ENCODE measurements at regions not wholly inside any gene's neighbourhood (a gene's known extent, or its start where the extent isn't known, plus 50 kb on each side); places are given as distances from the start of the nearest gene placed in this dataset.
A peak's percentile ranks its signal among the peaks of the same experiment; 100 is the strongest.
"Not testable (repeated sequence)": the region's sequence is repeated elsewhere in the genome, so short reads cannot be mapped to it uniquely, and the experiment has no call there.

DNA sequence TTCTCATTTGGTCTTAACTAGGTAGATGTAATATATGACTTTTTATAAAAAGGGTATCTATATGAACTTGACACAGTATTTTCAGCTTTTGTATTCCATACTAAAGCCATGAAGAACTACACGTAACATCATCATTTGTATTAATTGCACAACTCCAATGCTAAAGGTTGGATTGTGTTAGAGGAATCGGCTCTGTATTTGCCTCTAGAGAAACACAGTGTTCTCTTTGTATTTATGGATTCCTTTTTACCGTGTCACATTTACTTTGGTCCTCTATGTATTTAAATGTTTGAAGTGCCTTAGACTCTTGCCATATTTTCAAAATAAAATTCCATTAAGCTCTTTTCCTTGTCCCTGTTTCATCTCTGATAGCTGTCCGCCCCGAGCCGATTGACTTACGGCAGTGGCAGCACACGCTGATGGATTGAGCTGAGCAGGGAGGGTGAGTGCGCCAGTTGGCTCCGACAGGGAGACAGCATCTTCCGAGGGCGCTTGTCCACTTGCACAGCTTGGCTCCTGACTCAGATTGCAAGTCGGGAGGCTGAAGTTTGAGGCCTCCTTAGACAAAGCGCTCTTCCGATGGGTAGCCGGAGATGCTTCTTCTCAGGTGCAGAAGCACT is 95.6 kb upstream of the DMRT1 start:
- DNase-seq (ENCODE audit: low read depth), result no peak

DNA sequence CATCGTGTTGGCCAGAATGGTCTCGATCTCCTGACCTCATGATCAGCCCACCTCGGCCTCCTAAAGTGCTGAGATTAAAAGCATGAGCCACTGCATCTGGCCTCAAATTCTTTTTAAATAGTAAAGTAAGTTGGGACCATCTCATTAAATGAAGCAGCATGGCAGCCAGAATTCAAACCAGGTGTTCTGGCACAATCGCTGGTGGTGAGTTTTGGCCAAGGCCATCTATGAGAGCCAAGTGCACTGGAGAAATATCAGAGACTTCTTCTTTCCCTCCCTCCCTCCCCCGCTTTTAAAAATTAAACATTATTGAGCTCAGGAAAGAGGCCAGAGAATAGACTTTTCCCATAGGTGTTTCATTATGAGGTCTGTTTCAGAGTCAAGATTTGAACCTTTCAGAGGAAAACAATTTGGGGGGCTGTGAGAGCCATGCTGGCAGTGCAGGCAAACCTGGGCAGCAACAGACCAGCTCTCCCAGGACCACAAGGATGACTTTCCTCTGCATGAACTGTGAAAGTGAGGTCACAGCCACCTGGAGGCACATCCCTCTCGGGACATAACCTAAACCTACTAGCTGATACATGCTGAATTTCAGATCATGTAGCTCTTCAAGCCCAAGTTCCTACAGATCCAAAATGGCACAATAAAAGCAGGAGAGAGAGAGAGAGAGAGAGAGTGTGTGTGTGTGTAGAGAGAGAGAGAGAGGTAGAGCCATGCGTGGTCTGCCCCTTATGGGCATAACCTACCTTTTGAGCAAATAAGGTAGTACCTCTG is 94.6 kb upstream of the DMRT1 start:
- no peak for DNase-seq (ENCODE audit: low read depth)

DNA sequence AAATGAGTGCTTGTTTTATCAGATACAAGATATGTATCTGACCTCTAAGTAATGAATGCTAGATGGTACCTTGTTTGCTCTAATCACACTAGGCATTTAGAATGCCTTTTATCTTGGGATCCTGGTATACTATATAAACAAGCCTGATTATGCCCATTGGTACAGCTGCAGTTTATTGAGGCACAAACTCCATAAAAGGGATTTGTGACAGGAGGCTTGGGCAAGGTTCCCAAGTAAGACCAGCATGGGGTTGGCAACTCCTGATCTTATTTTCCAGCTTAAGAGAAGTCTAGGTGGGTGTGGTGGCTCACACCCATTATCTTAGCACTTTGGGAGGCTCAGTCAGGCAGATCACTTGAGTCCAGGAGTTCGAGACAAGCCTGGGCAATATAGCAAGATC is 93.9 kb upstream of the DMRT1 start:
- no peak for DNase-seq (ENCODE audit: low read depth)

DNA sequence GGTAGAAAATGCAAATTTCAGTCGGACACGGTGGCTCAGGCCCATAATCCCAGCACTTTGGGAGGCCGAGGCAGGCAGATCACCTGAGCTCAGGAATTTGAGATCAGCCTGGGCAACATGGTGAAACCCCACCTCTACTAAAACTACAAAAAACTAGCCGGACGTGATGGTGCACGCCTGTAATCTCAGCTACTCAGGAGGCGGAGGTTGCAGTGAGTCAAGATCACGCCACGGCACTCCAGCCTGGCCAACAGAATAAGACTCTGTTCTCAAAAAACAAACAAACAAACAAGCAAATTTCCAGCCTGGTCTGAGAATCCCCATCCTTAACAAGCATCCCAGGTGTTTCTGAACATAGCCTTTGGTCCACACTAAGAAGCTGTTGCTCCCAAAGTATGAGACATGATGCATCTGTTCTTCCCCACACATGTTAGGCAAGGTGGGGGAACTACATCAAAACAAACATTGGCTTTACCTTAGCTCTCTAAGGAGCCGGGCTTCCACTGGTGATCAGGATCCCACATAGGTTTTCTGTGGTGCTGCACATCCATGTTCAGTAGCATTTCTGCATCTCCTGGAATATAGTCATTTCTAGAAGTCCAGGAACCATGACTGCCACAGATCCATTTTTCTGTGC is 92.5 kb upstream of the DMRT1 start:
- DNase-seq (ENCODE audit: low read depth), result no peak

DNA sequence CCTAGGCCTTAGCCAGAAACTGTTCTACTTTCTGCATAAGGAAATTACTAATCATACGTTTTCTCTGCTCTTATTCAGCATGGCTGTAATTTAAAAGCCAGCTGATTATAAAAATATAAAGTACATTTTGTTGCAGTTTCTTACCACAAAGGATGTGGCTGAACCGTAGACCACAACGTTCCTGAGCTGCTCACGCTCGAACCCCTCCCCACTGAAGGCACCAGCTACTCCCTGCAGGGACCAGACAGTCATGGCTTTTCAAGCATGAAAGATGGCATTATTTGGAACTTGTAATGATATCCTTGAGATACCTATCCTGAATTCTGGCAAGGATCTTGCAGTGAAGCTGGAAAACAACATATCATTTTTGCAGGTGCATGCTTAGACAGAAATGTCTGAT is 91.8 kb upstream of the DMRT1 start:
- DNase-seq (ENCODE audit: low read depth), result peak; percentile 31

DNA sequence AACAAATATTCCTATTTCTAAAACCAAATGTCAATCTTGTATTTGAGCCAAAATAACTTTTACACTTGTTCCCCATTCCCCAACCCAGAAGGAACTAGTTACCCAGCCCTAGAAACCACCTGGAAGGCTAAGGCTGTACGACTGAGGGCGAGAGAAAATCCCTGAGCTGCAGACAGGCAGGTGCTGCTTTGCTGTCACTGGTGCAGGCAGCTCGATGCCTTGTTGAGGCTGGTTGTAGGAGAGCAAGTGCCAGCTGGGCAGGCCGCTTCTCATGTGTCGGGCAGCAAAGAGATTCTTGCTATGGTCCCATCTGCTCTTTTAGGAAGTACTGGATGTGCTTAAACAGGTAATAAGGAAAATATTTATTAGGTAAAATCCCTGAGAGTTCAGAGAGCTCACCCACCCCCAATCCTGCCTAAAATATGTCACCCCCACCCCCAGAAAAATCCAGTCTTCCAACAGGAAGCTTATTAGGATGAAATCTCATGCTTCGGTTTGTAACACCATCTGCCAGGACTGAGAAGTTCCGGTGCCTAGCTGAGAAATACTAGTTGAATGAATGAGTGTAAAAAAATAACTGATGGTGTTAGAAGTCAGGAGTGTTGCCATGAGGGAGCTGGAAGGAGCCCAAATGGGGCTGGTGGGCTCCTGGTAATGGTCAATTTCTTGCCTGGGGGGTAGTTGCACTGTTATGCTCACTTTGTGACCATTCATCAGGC is 91.1 kb upstream of the DMRT1 start:
- DNase-seq (ENCODE audit: low read depth), result no peak

DNA sequence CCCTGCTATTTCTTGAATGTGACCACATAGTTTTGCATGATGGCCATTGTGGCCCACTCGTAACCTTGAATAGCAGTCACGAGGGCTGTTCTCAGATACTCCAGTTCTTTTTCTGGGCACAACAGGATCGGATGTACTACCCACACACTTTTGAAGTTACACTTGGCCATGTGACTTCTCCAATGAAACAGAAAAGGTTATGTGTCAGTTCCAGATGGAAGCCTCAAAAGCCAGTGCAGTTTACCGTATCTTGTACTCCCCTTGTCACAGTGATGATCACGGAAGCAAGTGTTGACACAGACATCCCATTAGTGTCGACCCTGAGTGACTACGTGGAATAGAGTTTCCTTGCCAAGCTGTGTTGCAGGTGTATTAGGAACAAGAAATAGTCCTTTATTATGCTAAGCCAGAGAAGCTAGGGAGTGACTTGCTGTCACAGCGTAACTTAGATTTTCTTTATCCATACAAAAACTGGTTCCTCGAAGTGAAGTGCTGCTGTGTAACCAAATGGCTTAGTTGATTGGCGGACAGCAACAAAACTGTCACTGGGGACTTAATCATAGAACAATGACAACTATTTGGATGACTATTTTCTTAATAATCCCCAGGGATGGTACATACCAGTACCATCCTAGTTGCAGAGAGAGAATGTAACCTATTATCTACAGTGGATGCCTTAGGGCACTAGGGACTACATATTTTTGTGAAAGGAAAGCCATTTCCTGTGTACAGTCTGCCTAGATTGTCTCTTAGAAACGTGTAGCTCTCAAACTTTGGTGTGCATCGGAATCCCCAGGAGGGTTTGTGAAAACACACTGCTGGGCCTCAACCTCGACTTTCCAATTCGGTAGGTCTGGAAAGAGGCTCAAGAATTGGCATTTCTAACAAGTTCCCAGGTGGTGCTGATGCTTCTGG is 90.1 kb upstream of the DMRT1 start:
- peak; percentile 36 for DNase-seq (ENCODE audit: low read depth)

DNA sequence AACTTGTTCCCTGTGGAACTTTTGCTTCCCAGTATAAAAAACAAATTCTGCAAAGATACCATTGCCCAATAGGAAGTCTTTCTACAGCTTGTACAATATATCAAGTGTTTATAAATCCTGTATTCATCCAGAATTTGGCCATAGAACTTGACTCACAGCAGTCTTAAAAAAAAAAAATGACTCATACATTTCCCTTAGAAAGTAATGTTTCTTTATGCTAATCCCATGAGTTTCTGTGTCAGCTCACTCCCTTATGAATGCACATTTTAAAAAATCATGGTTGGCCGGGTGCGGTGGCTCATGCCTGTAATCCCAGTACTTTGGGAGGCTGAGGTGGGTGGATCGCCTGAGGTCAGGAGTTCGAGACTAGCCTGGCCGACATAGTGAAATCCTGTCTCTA is 89.3 kb upstream of the DMRT1 start:
- peak; percentile 80 for DNase-seq (ENCODE audit: low read depth)

DNA sequence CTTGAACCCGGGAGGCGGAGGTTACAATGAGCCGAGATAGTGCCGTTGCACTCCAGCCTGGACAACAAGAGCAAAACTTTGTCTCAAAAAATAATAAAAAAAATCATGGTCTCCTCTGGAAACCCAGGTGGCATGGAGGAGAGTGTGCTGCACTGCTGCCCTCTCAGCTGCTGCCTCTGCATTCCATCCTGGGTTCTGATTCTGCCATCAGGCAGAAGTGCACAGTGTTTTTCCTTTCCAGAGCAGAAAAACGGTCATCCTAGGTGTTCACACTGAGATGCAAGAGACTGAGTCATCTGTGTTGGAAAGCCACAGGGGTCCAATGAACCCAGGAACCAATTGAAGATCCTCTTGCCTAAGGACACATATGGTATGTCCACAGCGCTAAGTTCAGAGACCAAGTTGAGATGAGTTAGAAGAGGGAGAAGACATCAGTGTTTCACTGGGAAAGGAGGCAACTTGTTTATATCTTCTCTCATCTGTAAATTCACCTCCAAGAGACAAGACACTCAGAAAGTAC is 88.8 kb upstream of the DMRT1 start:
- peak; percentile 34 for DNase-seq (ENCODE audit: low read depth)

DNA sequence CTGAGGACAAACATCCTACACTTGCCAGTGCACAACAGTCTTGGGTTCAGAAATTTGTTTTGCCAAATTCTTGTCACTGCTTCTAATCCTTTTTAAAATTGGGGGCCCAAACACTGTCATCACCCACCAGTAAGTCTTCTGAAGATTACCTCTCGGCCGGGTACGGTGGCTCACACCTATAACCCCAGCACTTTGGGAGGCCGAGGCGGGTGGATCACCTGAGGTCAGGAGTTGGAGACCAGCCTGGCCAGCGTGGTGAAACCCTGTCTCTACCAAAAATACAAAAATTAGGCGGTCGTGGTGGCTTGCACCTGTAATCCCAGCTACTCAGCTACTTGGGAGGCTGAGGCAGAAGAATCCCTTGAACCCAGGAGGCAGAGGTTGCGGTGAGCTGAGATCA is 87.8 kb upstream of the DMRT1 start:
- not testable (repeated sequence) for DNase-seq (ENCODE audit: low read depth)

DNA sequence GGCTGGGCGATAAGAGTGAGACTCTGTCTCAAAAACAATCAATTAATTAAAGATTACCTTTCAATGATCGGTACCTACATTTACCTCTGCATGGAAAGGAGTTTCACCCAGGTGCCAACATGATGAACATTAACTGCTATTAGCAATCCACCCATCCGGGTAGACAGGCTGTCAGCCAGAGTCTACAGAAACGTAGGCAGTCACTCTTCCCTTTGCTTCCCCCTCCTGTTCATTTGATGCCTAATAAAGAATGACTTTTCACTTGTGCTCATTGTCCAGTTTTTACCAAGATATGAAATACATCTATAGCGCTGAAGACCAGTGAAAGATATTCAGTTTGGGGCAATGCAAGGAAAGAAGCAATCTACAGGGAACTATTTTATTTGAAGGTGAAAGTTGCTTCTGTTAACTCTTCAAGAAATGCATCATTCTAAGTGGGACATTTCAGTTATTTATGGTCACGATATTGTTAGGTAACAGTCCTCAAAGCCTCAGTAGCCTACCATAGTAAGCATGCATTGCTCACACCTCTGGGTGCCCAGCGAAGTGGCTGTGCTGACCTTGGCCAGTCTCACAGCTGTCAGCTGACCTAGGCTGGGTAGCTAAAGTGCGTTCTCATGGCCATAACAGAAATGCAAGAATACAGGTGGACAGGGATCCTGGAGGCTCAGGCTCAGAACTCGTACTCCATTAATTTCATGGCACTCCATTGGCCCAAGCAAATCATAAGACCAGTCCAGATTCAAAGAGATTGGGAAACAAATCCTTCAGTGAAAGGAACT is 87.2 kb upstream of the DMRT1 start:
- DNase-seq (ENCODE audit: low read depth), result no peak

DNA sequence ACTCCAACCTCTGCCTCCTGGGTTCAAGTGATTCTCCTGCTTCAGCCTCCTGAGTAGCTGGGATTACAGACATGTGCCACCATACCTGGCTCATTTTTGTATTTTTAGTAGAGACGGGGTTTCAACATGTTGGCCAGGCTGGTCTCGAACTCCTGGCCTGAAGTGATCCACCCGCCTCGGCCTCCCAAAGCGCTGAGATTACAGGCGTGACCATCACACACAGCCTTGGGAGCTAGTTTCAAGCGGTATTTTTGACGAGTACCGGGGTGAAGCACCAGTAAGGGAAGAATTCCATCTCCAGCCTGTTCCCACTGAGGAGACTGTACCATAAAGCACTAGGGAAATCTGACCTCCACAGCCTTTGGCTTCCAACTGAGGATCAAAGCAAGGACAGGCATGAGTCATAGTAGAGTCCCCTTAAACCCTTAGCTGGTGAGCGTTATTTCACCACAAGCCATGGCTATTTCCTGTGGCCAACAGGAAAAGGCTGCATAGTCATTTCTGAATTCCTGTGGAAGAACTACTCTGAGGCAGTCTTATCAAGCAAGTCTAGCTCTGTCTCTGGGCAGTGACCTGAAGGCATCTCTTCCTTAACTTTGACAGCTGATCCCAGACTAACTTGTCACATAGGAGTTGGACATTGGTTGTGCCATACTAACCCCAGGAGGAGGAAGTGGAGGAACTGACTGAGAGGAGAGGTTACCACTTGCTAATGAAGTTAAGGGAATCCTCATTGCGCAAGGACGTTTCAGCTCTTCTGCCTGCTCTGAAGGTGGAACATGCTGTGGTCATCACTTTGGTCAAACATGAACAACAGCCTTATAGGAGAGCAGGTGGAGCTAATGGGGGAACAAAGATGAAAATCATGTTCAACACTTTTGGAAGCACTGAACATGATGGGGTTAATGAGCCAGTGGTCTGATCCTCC is 85.8 kb upstream of the DMRT1 start:
- DNase-seq (ENCODE audit: low read depth), result peak; percentile 93

DNA sequence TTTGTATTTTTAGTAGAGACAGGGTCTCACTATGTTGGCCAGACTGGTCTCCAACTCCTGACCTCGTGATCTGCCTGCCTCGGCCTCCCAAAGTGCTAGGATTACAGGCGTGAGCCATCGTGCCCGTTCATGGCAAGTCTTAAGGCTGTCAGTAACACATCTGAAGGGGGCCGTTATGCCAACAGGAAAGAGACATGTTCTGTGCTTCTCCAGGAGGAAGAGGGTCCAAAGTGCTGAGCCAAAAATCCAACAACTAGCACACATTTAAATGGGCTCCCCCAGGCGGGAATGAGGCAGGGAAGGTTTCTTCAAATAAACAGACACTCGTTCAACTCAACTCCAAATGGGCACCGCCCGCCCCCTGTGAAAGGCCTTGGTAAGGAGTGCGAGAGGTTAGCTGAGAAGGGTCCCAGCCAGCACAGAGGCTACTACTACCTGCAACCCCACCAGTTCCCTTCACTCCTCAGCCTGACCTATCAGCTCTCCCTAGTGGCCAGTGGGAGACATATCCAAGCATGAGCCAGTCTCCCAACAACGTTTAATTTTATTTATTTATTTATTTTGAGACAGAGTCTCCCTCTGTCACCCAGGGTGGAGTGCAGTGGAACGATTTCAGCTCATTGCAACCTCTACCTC is 84.1 kb upstream of the DMRT1 start:
- DNase-seq (ENCODE audit: low read depth), result peak; percentile 78

DNA sequence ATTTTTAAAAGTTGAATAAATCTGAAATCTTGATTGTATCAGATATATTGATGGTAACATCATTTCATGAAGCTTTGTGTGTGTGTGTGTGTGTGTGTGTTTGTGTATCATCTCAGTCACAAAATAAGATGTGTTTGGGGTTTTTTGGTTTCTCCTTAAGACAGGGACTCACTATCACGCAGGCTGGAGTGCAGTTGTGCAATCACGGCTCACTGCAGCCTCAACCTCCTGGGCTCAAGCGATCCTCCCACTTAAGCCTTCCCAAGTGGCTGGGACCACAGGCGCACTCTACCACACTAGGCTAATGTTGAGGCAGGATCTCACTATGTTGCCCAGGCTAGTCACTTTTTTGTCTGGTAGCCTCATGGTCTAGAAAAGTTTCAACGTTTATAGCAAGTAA is 83.4 kb upstream of the DMRT1 start:
- no peak for DNase-seq (ENCODE audit: low read depth)

DNA sequence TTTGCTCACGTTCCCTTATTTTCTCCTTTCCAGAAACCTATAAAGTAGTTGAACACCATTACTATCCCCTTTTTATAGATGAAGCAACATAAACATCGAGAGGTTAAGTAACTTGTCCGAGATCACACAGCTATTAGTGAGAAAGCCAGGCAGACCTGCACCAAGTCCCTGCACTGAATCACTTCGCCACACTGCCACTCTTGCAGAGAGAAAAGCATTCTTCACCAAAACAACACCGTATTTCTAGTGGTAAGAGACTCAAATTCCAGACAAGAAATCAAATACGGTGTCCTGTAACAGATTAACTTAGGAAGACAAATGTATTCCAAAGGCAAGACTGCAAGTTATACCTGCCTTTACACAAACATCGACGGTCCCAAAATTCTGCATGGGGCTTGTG is 82.0 kb upstream of the DMRT1 start:
- no peak for DNase-seq (ENCODE audit: low read depth)

DNA sequence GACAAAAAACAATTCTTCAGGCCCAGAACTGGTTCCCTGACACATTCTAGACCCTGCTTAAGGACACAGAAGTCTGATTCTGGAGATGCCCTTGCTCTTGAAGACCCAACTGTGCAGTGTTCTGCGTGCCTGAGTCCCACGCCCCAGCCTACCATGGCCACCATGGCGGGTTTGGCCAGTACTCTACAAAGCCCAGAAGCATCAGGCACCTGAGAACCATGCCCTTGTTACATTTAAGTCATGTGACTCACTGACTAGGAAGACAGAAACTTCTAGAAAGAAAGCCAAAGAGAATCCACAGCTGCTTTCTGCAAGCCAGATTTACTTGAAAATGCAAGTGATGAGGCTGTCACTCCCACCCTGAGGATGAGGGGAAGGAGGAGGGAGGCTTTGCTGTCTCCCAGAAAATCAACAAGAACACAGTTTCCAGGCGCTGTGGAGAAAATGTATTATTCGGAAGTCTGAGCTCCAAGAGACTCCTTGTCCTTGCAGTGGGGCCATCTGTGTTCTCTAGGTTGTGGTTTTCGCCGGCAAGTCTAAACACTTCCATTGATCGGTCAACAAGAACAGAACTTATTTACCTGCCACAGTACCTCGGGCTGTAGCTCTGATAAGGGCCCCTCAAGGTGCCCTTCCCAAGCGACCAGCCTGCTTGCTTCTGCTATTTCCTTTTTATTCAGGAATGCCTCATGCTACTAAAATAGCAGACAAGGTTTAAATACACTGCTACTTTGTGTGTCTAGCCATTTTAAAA is 81.3 kb upstream of the DMRT1 start:
- DNase-seq (ENCODE audit: low read depth), result no peak

DNA sequence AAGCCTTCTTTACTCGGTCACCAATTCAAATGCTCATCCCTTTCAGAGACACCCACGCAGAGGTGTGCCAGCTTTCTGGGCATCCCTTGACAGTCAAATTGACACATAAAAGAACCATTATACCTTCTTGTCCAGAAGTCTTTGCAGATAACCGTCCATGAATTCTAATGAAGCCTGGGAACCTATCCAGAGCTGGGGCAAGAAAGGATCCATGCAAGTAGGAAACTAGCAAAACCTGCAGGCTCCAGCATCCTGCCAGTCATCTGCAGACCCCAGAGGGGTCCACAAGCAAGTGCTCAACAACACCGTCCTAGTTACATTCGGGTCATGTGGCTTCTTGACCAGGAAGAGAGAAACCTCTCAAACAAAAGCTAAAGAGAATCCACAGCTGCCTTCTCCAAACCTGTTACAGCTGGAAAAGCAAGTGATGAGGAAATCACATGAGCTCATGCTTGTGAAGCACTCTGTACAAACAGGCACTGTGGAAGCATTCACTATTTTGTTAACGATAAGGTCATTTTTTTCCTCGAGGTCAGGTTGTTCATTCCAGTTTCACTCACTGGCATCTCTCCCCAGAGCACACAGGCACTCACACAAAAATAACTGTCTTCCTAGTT is 80.2 kb upstream of the DMRT1 start:
- no peak for DNase-seq (ENCODE audit: low read depth)
